NCI-H2227 treated with DMSO at 0.1 percent for 48 hours (cell line): ENCODE measurements at regions not wholly inside any gene's neighbourhood (a gene's known extent, or its start where the extent isn't known, plus 50 kb on each side); places are given as distances from the start of the nearest gene placed in this dataset.

Source experiments
- DNase-seq: peaks from one replicate; lab custom pipeline; 2025; lab: John Stamatoyannopoulos, UW

DNA sequence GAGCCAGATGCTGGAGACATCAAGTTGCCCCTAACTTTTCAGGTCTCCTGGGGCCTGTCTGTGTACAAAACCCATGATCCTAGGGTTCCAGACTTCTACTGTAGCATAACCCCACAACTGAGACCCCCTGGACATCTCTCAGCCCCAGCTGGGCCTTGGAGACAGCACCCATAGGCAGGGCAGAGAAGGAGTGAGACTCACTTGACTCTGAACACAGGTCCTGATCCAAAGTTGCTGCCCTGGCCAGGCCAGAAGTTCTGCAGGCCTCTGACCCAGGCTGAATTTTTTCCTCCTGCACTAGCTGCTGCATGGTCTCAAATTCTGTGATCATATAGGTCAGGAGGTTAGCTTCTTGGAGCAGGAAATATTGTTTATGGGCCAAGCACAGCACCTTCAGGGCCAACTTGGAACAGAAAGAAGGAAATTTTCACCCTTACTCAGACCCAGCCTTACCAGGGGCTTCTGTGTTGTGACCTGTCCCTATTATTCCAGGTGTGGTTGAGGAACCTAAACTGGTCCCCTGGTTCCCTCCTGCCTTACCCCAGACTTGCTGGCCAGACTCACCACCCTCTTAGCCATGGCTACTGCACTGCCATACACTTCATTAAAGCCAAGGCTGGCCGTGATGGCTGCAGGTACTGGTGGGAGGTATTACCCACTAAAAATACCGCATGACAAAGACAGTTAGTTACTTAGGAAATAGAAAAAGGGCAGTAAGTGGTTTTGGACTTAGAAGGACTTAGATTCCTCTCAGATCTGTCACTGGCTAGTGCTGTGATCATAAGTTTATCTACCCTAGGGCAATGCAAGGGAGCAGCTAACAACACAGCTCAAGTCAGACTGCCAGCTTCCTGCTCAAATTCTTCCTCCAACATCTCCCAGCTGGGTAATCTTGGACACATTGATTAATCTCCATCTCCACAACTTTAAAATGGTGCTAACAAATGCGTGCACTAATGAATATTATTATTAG lies 2180.1 kb downstream of the TP53TG3F start:
- no peak for DNase-seq

- DNase-seq, result no peak
Measured at GRCh38 chr16:35642322-35642835, 2183.0 kb downstream of the TP53TG3F start.

GRCh38 chr16:35651841-35652240 lies 2192.4 kb downstream of the TP53TG3F start:
- no peak for DNase-seq

- DNase-seq, result no peak
Measured at GRCh38 chr16:35664091-35664693, 2204.8 kb downstream of the TP53TG3F start.

DNA sequence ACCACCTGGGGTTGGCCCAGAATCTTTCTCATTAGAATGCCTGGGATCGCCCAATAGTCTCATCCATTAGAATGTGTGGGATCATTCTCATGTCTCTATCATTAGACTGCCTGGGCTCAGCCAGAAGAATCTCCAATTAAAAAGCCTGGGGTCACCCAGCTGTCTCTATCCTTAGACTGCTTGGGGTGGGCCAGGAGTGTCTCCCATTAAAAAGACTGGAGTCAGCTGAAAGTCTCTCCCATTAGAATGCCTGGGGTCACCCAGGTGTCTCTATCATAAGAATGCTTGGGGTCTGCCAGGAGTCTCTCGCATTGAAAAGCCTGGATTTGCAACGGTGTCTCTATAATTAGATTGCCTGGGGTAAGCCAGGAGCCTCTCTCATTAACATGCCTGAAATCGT lies 2225.7 kb downstream of the TP53TG3F start:
- DNase-seq, result no peak

DNA sequence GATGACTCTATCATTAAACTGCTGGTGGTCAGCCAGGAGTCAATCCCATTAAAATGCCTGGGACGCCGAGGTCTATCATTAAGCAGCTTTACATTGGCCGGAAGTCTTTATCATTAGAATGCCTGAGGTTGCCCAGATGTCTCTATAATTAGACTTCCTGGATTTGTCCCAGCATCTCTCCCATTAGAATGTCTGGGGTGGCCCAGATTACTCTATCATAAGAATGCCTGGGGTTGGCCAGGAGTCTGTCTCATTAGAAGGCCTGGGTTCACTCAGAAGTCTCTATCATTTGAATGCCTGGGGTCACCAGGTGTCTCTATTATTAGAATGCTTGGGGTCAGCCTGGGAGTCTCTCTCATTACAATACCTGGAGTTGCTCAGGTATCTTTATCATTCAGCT lies 2227.2 kb downstream of the TP53TG3F start:
- no peak for DNase-seq

- DNase-seq, result no peak
Measured at GRCh38 chr16:35687071-35687470, 2227.7 kb downstream of the TP53TG3F start.

DNA sequence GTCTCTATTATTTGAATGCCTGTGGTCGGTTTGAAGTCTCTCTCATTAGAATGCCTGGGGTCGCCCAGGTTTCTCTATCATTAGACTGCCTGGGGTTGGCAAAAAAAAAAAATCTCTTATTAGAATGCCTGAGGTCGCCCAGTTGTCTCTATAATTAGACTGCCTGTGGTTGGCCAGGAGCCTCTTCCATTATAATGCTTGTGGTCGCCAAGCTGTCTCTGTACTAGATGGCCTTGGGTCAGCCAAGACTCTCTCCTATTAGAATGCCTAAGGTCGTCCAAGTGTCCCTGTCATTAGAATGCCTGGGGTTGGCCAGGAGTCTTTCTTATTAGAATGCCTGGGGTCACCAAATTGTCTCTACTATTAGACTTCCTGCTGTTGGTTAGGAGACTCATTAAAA lies 2228.4 kb downstream of the TP53TG3F start:
- no peak for DNase-seq

GRCh38 chr16:35689764-35690163 lies 2230.4 kb downstream of the TP53TG3F start:
- DNase-seq, result no peak

DNA sequence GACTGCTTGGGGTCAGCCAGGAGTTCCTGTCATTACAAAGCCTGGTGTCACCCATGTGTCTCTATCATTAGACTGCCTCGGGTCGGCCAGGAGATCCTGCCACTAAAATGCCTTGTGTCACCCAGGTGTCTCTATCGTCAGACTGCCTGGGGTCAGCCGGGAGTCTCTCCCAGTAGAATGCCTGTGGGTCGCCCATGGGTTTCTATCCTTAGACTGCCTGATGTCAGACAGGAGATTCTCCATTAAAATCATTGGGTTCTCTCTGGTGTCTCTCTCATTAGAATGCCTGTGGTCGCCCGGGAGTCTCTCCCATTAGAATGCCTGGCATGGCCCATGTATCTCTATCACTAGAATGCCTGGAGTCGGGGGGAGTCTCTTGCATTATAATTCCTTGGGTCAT lies 2231.0 kb downstream of the TP53TG3F start:
- no peak for DNase-seq

GRCh38 chr16:35691057-35691456 lies 2231.6 kb downstream of the TP53TG3F start:
- no peak for DNase-seq

DNA sequence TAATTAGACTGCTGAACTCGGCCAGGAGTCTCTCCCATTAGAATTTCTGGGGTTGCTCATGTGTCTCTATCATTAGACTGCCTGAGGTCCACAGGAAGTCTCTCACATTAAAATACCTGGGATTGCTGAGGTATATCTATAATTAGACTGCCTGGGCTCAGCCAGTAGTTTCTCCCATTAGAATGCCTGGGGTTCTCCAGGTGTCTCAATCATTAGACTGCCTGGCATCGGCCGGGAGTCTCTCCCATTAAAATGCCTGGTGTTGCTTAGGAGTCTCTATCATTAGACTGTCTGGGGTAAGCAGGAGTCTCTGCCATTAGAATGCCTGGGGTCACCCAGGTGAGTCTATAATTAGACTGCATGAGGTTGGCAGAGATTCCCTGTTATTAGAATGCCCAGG lies 2233.4 kb downstream of the TP53TG3F start:
- no peak for DNase-seq

- DNase-seq, result no peak
Measured at GRCh38 chr16:35706901-35707300, 2247.5 kb downstream of the TP53TG3F start.

- DNase-seq, result no peak
Measured at GRCh38 chr16:35711435-35711834, 2252.0 kb downstream of the TP53TG3F start.

GRCh38 chr16:35711958-35712357 lies 2252.5 kb downstream of the TP53TG3F start:
- no peak for DNase-seq

DNA sequence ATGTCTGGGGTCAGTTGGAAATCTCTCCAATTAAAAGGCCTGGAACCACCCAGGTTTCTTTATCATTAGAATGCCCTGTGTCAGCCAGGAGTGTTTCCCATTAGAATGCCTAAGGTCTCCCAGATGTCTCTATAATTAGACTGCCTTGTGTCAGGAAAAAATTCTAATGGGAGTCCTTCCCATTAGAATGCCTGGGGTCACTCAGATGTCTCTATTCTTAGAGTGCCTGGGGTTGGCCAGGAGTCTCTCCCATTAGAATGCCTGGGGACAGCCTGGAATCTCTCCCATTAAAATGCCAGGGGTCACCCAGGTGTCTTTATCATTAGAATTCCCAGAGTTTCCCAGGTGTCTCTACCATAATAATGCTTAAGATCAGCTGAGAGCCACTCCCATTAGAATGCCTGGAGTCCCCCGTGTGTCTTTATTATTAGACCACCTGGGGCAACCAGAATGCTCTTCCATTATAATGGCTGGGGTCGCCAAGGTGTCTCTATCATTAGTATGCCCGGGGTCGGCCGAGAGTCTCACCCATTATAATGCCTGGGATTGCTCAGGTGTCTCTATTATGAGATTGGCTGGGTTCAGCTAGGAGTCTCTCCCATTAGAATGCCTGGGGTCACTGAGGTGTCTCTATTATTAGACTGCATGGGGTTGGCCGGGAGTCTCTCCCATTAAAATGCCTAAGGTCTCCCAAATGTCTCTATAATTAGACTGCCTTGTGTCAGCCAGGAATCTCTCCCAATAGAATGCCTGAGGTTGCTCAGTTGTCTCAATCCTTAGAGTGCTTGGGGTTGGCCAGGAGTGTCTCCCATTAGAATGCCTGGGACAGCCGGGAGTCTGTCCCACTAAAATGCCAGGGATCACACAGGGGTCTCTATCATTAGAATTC lies 2254.6 kb downstream of the TP53TG3F start:
- DNase-seq, result no peak

DNA sequence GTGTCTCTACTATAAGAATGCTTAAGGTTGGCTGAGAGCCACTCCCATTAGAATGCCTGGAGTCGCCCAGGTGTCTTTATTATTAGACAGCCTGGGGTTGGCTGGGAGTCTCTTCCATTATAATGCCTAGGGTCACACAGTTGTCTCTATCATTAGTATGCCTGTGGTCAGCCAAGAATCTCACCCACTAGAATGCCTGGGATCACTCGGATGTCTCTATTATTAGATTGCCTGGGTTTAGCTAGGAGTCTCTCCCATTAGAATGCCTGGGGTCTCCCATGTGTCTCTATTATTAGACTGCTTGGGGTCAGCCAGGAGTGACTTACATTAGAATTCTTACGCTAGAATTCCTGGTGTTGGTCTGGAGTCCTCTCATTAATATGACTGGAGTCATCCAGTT lies 2255.3 kb downstream of the TP53TG3F start:
- DNase-seq, result no peak

DNA sequence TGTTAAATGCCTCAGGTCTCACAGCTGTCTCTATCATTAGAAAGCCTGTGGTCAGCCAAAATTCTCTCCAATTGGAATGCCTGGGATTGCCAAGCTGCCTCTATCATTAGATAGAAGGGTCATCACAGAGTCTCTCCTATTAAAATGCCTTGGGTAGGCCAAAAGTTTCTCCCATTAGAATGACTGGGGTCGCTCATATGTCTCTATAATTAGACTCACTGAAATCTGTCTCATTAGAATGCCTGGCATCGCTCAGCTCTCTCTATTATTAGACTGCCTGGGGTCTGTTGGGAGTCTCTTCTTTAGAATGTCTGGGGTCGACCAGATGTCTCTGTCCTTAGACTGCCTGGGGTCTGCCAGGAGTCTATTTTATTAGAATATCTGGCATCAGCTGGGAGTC lies 2265.1 kb downstream of the TP53TG3F start:
- DNase-seq, result no peak

- no peak for DNase-seq
Measured at GRCh38 chr16:35725949-35726348, 2266.5 kb downstream of the TP53TG3F start.

DNA sequence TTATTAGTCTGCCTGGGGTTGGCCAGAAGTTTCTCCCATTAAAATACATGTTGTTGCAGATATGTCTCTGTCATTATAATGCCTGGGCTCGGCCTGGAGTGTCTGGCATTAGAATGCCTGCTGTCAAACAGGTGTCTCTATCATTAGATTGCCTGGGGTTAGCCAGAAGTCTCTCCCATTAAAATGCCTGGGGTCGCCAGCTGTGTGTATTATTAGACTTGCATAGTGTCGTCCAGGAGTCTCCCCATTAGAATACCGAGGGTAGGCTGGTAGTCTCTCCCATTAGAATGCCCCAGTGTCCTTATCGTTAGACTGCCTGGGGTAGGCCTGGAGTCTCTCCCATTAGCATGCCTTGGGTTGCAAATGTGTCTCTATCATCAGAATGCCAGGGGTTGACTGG lies 2270.8 kb downstream of the TP53TG3F start:
- no peak for DNase-seq

DNA sequence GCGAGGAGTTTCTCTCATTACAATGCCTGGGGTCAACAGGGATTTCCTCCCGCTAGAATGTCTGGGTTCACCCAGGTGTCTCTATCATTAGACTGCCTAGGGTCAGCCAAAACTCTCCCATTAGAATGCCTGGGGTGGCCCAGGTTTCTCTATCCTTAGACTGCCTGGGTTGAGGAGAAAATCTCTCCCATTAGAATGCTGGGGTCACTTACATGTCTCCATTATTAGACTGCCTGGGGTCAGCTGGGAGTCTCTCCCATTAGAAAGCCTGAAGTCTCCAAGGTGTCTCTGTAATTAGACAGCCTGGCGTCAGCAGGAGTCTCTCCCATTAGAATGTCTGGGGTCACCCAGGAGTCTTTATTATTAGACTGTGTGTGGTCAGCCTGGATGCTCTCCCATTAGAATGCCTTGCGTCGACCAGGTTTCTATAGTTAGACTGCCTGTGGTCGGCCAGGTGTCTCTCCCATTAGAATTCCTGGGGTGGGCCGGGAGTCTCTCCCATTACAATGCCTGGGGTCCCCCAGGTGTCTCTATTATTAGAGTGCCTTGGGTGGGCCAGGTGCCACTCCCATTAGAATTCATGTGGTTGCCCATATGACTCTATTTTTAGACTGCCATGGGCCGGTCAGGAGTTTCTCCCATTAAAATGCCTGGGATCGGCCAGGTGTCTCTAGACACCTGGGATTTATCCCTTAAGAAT lies 2272.1 kb downstream of the TP53TG3F start:
- DNase-seq, result no peak
